Fibroblast of pulmonary artery (primary cell): ENCODE measurements at regions not wholly inside any gene's neighbourhood (a gene's known extent, or its start where the extent isn't known, plus 50 kb on each side); places are given as distances from the start of the nearest gene placed in this dataset.

Experiments used
- DNase-seq: peaks from one replicate; pipeline ENCODE4 v3.0.0-alpha.2; 2010; ENCODE audit warnings: low read depth
- H3K4me3 ChIP-seq: replicated peaks from 2 replicates; pipeline ENCODE4 v1.5.1; 2011; ENCODE audit warnings: low read depth, mild to moderate bottlenecking, control low read depth, low read length, moderate library complexity
- CTCF ChIP-seq: IDR thresholded peaks from 2 replicates; pipeline ENCODE4 v1.5.1; 2011; ENCODE audit warnings: mild to moderate bottlenecking, control low read depth, low read length, inconsistent platforms; ENCODE audit errors: missing control alignments

- TF ChIP-seq CTCF = no peak
- no peak for DNase-seq
Measured at GRCh38 chr2:67216103-67216502, 181.0 kb upstream of the ETAA1 start.

GRCh38 chr2:67216881-67217280, 180.3 kb upstream of the ETAA1 start:
- TF ChIP-seq CTCF = no peak
- no peak for DNase-seq

More at GRCh38 chr2:67216103-67216502, 181.0 kb upstream of the ETAA1 start:
- no peak overlapping the region for H3K4me3 ChIP-seq

GRCh38 chr2:67217398-67217797, 179.7 kb upstream of the ETAA1 start:
- no peak for DNase-seq
- TF ChIP-seq CTCF = no peak
- no peak overlapping the region for H3K4me3 ChIP-seq

More at GRCh38 chr2:67216881-67217280, 180.3 kb upstream of the ETAA1 start:
- H3K4me3 ChIP-seq = no peak overlapping the region

- no peak for DNase-seq
- no peak overlapping the region for H3K4me3 ChIP-seq
- TF ChIP-seq CTCF = no peak
Measured at GRCh38 chr2:67218056-67218455, 179.1 kb upstream of the ETAA1 start.

GRCh38 chr2:67219651-67220050, 177.5 kb upstream of the ETAA1 start:
- H3K4me3 ChIP-seq = no peak overlapping the region
- peak; percentile 12 for DNase-seq
- TF ChIP-seq CTCF = no peak

- peak; percentile 7 for DNase-seq
- TF ChIP-seq CTCF = no peak
- H3K4me3 ChIP-seq = no peak overlapping the region
Measured at GRCh38 chr2:67221266-67221665, 175.9 kb upstream of the ETAA1 start.

- H3K4me3 ChIP-seq = no peak overlapping the region
- no peak for DNase-seq
- no peak for TF ChIP-seq CTCF
Measured at GRCh38 chr2:67225287-67225973, 171.7 kb upstream of the ETAA1 start.
